Breast epithelium (tissue), 4 donors: ENCODE measurements at regions not wholly inside any gene's neighbourhood (a gene's known extent, or its start where the extent isn't known, plus 50 kb on each side); places are given as distances from the start of the nearest gene placed in this dataset.

Experiments used
- DNase-seq, 2 donors: peaks; one replicate each; pipeline ENCODE4 v3.0.0-alpha.2; 2019; ENCODE audit warnings: low spot score in 2 of 2
- H3K27ac ChIP-seq, 2 donors: fragments of 200-600 bp; sonication (generic) in 1 of 2; one replicate each; pipeline ENCODE4 v1.5.1; 2016 to 2019; ENCODE audit warnings: mild to moderate bottlenecking in 1 of 2
- H3K27me3 ChIP-seq, 2 donors: fragments of 200-600 bp; sonication (generic) in 1 of 2; one replicate each; pipeline versions ENCODE4 v1.5.1 to v1.6.0; 2017 to 2019; ENCODE audit warnings: control low read depth in 1 of 2, mild to moderate bottlenecking in 1 of 2
- H3K36me3 ChIP-seq: fragments of 200-600 bp; one replicate; pipeline ENCODE4 v1.5.1; 2019
- H3K4me1 ChIP-seq, 2 donors: fragments of 200-600 bp; sonication (generic); one replicate each; pipeline ENCODE4 v1.5.1; 2016 to 2019; ENCODE audit warnings: control low read depth in 1 of 2
- H3K4me3 ChIP-seq, 3 donors: fragments of 200-600 bp; sonication (generic); 1 replicate in 2 of 3; 2 replicates in 1 of 3; pipeline ENCODE4 v1.5.1; 2016 to 2019; ENCODE audit warnings: mild to moderate bottlenecking in 3 of 3, moderate library complexity in 2 of 3
- H3K9me3 ChIP-seq, 2 donors: fragments of 200-600 bp; sonication (generic) in 1 of 2; one replicate each; pipeline ENCODE4 v1.5.1; 2016 to 2019; ENCODE audit warnings: control low read depth in 1 of 2
- CTCF ChIP-seq, 3 donors: fragments of 450-650 bp; IDR thresholded peaks; one replicate each; pipeline ENCODE4 v1.5.1; 2016 to 2017; ENCODE audit warnings: antibody characterized with exemption in 3 of 3, mild to moderate bottlenecking in 3 of 3, moderate library complexity in 3 of 3
- POLR2A ChIP-seq: fragments of 450-650 bp; IDR thresholded peaks from one replicate; pipeline ENCODE4 v1.6.1; 2016; ENCODE audit warnings: antibody characterized with exemption, mild to moderate bottlenecking, moderate library complexity
- POLR2AphosphoS5 ChIP-seq, 3 donors: sonication (generic); formaldehyde crosslinking; IDR thresholded peaks; one replicate each; pipeline ENCODE4 v1.6.1; 2017; ENCODE audit warnings: antibody characterized with exemption in 3 of 3
- intact Hi-C: fragments of 100-400 bp; cut with DNase I; formaldehyde crosslinking; loops from one replicate; pipeline ENCODE4 v1.15.1; 2023; ENCODE audit warnings: low total_unique reads

DNA sequence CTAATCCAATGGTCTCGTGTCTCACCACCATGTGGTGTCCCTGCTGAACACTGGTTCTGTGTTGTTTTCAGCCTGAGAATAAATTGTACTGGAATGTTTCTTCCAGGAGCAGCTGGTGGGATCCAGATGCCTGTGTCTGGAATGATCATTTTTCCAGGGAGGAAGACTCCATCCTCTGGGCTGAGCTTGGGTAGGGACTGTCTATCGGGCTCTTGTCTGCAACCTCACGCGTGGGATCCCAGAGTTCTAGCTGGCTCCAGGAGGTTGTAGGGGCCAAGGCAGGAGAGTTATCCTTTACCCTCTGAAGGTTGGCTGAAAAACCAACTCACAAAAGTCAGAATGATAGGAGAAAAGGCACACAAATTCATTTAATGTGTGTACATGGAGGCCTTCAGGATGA is 144.1 kb upstream of the B3GAT1 start:
- peak in 1 of 2 donors; percentile 5 for DNase-seq
- TF ChIP-seq CTCF (IDR thresholded peaks at IDR 0.05) (no peak), POLR2A (no peak), POLR2AphosphoS5 (IDR thresholded peaks at IDR 0.05) (no peak)
- Histone ChIP-seq H3K9me3 (no peaks in the 10 kb centered on the region), H3K27me3 (no peaks in the 10 kb centered on the region), H3K4me3 (no peak overlapping the region), H3K4me1 (no peaks in the 10 kb centered on the region), H3K27ac (no peak overlapping the region), H3K36me3 (no peaks in the 10 kb centered on the region)
- intact Hi-C loops = no loop called here

DNA sequence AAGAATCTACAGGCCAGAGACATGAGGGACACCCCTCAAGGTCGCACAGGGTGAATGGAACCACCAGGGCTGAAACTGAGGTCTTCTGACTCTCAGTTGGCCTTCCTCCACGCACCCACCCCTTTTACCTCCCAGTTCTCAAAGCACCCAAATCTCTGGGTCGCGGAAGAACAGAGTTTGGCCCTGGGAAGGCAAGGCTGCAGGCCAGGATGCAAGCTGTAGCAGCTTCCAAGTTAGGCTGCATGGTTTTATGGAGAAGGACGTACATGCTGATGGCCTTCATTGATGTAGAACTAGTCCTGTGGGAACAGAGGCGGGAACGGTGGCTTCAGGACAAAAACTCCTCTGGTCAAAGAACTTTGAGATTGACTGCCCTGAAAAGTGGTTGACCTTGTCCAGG is 143.5 kb upstream of the B3GAT1 start:
- Histone ChIP-seq H3K4me1 (no peaks in the 10 kb centered on the region), H3K9me3 (no peaks in the 10 kb centered on the region), H3K27me3 (no peaks in the 10 kb centered on the region), H3K27ac (no peak overlapping the region), H3K4me3 (no peak overlapping the region), H3K36me3 (no peaks in the 10 kb centered on the region)
- intact Hi-C loops = no loop called here
- DNase-seq = no peak
- TF ChIP-seq POLR2AphosphoS5 (IDR thresholded peaks at IDR 0.05) (no peak), POLR2A (no peak), CTCF (IDR thresholded peaks at IDR 0.05) (no peak)

- no peak for DNase-seq
These were observed 142.8 kb upstream of the B3GAT1 start for GRCh38 chr11:134554861-134555260.

DNA sequence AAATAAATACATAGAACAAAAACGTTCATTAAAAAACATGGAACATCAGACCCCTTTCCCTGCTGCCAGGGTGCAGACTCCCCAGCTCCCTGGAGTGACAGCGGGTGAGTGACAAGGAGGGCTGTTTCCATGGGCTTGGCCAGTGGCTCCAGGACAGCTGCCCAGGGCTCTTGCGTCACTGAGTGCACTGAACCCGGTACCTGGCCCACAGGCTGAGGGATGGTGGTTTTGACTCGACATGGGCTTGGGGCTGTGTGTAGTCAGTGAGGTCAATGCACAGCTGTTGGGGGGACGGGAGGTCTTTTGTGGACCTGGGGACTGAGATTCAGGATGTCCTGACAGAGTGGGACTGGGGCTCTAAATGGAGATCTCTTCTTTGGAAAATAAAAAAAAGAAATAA is 142.1 kb upstream of the B3GAT1 start:
- Histone ChIP-seq H3K36me3 (no peaks in the 10 kb centered on the region), H3K4me3 (no peak overlapping the region), H3K9me3 (no peaks in the 10 kb centered on the region), H3K27me3 (no peaks in the 10 kb centered on the region), H3K27ac (no peak overlapping the region), H3K4me1 (no peaks in the 10 kb centered on the region)
- TF ChIP-seq POLR2AphosphoS5 (IDR thresholded peaks at IDR 0.05) (no peak), POLR2A (no peak), CTCF (IDR thresholded peaks at IDR 0.05) (no peak)
- intact Hi-C loops = no loop called here
- DNase-seq = peak in 1 of 2 donors; percentile 9

More at GRCh38 chr11:134554861-134555260, 142.8 kb upstream of the B3GAT1 start:
- Histone ChIP-seq H3K9me3 (no peaks in the 10 kb centered on the region), H3K36me3 (no peaks in the 10 kb centered on the region), H3K27me3 (no peaks in the 10 kb centered on the region), H3K4me1 (no peaks in the 10 kb centered on the region), H3K4me3 (no peak overlapping the region), H3K27ac (no peak overlapping the region)
- no peak for TF ChIP-seq CTCF (IDR thresholded peaks at IDR 0.05)
- no peak for TF ChIP-seq POLR2AphosphoS5 (IDR thresholded peaks at IDR 0.05)
- TF ChIP-seq POLR2A = no peak
- intact Hi-C loops = no loop called here

GRCh38 chr11:134552749-134553148 is 140.7 kb upstream of the B3GAT1 start:
- H3K4me1 ChIP-seq = no peaks in the 10 kb centered on the region
- intact Hi-C loops = no loop called here
- no peak overlapping the region for H3K27ac ChIP-seq
- H3K9me3 ChIP-seq = no peaks in the 10 kb centered on the region
- no peak overlapping the region for H3K4me3 ChIP-seq
- H3K36me3 ChIP-seq = no peaks in the 10 kb centered on the region
- no peak for DNase-seq
- TF ChIP-seq CTCF (IDR thresholded peaks at IDR 0.05) (no peak), POLR2A (no peak), POLR2AphosphoS5 (IDR thresholded peaks at IDR 0.05) (no peak)
- no peaks in the 10 kb centered on the region for H3K27me3 ChIP-seq
